ENCODE measurements at regions not wholly inside any gene's neighbourhood (a gene's known extent, or its start where the extent isn't known, plus 50 kb on each side); places are given as distances from the start of the nearest gene placed in this dataset.

- Histone ChIP-seq H3K27me3 (ENCODE audit: low read depth, low read length) (no peaks in the 10 kb centered on the region), H3K27ac (ENCODE audit: low read length) (no peak overlapping the region), H3K9me3 (ENCODE audit: control insufficient read depth in 1 of 2, low read length in 2 of 2) (no peaks in the 10 kb centered on the region), H3K4me1 (ENCODE audit: control insufficient read depth in 1 of 2, insufficient read depth in 2 of 2, low read length in 2 of 2) (no peaks in the 10 kb centered on the region), H3K36me3 (ENCODE audit: control insufficient read depth in 1 of 2, insufficient read depth in 2 of 2, low read length in 2 of 2) (no peaks in the 10 kb centered on the region), H3K4me3 (ENCODE audit: low read depth in 1 of 2, low read length in 2 of 2) (no peak overlapping the region)
Measured at GRCh38 chr22:48337957-48338792, 1489.5 kb downstream of the BRD1 start.

DNA sequence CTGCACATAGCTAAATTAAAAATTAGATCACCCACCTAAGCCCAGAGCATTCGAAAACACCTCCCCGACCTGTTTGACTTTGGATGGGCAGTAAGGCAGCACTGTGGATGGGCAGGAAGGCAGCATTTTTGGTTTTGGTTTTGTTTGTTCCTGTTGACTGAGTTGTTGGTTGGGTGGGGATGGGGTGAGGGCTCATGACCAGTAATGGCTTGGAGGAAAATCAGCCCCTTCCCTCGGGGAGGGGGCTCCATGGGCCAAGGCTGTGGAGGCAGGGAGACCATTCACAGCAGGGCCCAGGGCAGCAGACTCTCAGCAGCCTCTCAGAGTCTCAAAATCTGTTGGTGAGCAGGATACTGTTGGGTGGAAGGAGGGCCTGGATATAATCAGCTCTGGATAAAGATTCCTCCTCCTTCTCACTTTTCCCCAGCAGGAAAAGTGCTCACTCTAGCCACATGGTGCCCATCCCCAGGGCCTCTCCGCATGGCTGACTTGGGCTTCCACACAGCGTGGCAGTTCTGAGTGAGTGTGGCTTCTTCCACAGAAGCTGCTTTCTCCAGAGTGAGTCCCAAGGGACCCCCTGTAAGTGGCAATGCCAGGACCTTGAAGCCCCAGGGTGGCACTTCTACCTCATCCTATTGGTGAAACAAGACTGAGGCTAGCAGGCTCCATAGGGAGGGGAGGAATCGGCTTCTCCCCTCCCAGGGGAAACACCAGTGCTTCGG is 1491.2 kb downstream of the BRD1 start:
- no peaks in the 10 kb centered on the region for H3K9me3 ChIP-seq (ENCODE audit: control insufficient read depth in 1 of 2, low read length in 2 of 2)

GRCh38 chr22:48335442-48336139 is 1492.1 kb downstream of the BRD1 start:
- no peak overlapping the region for H3K4me3 ChIP-seq (ENCODE audit: low read depth in 1 of 2, low read length in 2 of 2)
- no peaks in the 10 kb centered on the region for H3K27me3 ChIP-seq (ENCODE audit: low read depth, low read length)
- H3K27ac ChIP-seq (ENCODE audit: low read length), result no peak overlapping the region
- H3K4me1 ChIP-seq (ENCODE audit: control insufficient read depth in 1 of 2, insufficient read depth in 2 of 2, low read length in 2 of 2), result no peaks in the 10 kb centered on the region
- no peaks in the 10 kb centered on the region for H3K9me3 ChIP-seq (ENCODE audit: control insufficient read depth in 1 of 2, low read length in 2 of 2)
- no peaks in the 10 kb centered on the region for H3K36me3 ChIP-seq (ENCODE audit: control insufficient read depth in 1 of 2, insufficient read depth in 2 of 2, low read length in 2 of 2)

More for the DNA sequence above, 1491.2 kb downstream of the BRD1 start:
- Histone ChIP-seq H3K27me3 (ENCODE audit: low read depth, low read length) (no peaks in the 10 kb centered on the region), H3K4me1 (ENCODE audit: control insufficient read depth in 1 of 2, insufficient read depth in 2 of 2, low read length in 2 of 2) (no peaks in the 10 kb centered on the region), H3K27ac (ENCODE audit: low read length) (no peak overlapping the region), H3K36me3 (ENCODE audit: control insufficient read depth in 1 of 2, insufficient read depth in 2 of 2, low read length in 2 of 2) (no peaks in the 10 kb centered on the region), H3K4me3 (ENCODE audit: low read depth in 1 of 2, low read length in 2 of 2) (no peak overlapping the region)

DNA sequence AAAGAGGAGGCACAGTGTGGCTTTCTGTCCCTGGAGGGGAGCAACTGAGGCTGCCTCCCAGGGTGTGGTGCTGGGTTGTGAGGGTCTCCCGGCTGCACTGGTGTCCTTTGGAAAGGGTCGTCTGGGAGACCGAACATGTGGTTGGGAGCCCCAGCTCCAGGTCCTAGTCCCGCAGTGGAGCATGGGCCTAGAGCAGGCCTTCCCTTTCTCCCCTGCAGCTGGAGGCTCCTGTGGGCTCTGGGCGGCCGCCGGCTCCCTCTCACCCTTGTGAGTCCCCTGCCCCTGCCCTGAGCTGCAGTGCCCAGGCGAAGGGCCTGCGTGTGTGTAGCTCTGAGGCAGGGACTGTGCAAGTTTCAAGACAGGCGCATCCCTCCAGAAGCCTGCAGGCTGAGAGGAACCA is 1492.7 kb downstream of the BRD1 start:
- Histone ChIP-seq H3K4me1 (ENCODE audit: control insufficient read depth in 1 of 2, insufficient read depth in 2 of 2, low read length in 2 of 2) (no peaks in the 10 kb centered on the region), H3K36me3 (ENCODE audit: control insufficient read depth in 1 of 2, insufficient read depth in 2 of 2, low read length in 2 of 2) (no peaks in the 10 kb centered on the region), H3K27me3 (ENCODE audit: low read depth, low read length) (no peaks in the 10 kb centered on the region)

DNA sequence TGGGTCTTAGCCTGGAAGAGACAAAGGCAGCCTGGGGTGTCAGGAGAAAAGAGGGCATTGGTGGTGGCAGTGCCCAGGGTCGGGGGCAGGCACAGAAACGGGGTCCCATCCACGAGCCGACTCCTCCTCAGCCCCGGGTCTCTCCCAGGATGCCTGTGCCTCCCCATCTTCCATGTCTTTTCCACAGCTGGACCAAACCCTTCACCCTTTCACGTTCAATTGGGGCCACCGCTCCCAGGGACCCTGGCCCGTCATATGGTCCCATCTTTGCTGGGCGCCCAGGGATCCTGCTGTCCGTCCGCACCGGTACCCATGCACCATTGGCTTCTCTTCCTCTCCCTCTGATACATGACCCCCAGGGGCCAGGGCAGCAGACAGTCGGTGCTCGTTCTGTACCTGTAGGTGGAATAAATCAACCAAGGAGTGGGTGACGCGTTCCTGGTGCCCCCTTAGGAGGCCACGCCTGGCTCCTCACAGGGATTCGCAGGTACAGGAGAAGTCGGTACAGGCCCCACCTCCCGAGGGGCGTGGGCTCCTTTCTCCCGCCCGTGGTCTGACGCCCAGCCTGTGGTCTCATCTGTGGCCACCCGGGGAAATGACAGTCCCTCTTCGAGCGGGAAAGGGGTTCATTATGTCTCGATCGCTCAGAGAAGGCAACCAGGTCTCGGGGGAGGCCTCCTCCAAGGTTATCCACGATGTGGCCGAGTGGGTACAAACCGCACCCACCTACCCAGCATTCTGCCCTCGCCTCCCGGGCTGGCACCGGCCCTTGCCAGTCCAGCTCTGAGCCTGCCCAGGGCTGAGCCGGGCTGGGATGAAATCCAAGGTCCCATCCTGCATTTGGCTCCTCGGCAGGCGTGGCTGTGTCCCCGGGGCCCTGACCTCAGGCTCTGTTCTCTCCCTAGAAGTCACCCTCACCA is 1493.6 kb downstream of the BRD1 start:
- peaks cover 4 to 7% of the 10 kb centered on the region in 2 donors for H3K9me3 ChIP-seq (ENCODE audit: control insufficient read depth in 1 of 2, low read length in 2 of 2)
- H3K4me3 ChIP-seq (ENCODE audit: low read depth in 1 of 2, low read length in 2 of 2), result no peak overlapping the region
- H3K36me3 ChIP-seq (ENCODE audit: control insufficient read depth in 1 of 2, insufficient read depth in 2 of 2, low read length in 2 of 2), result no peaks in the 10 kb centered on the region
- no peak overlapping the region for H3K27ac ChIP-seq (ENCODE audit: low read length)
- H3K27me3 ChIP-seq (ENCODE audit: low read depth, low read length), result no peaks in the 10 kb centered on the region
- no peaks in the 10 kb centered on the region for H3K4me1 ChIP-seq (ENCODE audit: control insufficient read depth in 1 of 2, insufficient read depth in 2 of 2, low read length in 2 of 2)

More for the DNA sequence above, 1492.7 kb downstream of the BRD1 start:
- Histone ChIP-seq H3K9me3 (ENCODE audit: control insufficient read depth in 1 of 2, low read length in 2 of 2) (no peaks in the 10 kb centered on the region), H3K4me3 (ENCODE audit: low read depth in 1 of 2, low read length in 2 of 2) (no peak overlapping the region), H3K27ac (ENCODE audit: low read length) (no peak overlapping the region)

DNA sequence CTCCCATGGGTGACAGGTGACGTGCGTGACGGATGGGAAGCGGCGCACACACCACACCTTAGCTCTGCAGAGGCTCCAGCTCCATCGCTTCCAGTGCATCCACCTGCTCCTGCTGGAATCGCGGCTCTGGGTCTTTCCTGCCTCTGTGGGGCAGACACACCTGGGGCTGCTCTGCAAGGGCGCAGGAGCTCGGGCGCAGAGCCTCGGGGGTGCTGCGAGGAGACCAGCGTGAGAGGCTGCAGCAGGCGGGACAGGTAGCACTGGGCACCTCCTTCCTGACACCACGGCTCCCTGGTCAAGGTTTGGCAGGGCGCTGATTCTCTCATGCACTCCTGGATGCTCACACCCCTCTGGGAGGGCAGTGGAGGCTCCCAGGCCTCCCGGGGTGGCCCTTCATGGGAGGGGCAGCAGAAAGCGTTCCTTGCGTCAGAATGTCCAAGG is 1494.3 kb downstream of the BRD1 start:
- Histone ChIP-seq H3K27ac (ENCODE audit: low read length) (no peak overlapping the region), H3K4me1 (ENCODE audit: control insufficient read depth in 1 of 2, insufficient read depth in 2 of 2, low read length in 2 of 2) (no peaks in the 10 kb centered on the region), H3K36me3 (ENCODE audit: control insufficient read depth in 1 of 2, insufficient read depth in 2 of 2, low read length in 2 of 2) (no peaks in the 10 kb centered on the region), H3K9me3 (ENCODE audit: control insufficient read depth in 1 of 2, low read length in 2 of 2) (peaks cover 5 to 11% of the 10 kb centered on the region in 2 donors), H3K4me3 (ENCODE audit: low read depth in 1 of 2, low read length in 2 of 2) (no peak overlapping the region), H3K27me3 (ENCODE audit: low read depth, low read length) (no peaks in the 10 kb centered on the region)

DNA sequence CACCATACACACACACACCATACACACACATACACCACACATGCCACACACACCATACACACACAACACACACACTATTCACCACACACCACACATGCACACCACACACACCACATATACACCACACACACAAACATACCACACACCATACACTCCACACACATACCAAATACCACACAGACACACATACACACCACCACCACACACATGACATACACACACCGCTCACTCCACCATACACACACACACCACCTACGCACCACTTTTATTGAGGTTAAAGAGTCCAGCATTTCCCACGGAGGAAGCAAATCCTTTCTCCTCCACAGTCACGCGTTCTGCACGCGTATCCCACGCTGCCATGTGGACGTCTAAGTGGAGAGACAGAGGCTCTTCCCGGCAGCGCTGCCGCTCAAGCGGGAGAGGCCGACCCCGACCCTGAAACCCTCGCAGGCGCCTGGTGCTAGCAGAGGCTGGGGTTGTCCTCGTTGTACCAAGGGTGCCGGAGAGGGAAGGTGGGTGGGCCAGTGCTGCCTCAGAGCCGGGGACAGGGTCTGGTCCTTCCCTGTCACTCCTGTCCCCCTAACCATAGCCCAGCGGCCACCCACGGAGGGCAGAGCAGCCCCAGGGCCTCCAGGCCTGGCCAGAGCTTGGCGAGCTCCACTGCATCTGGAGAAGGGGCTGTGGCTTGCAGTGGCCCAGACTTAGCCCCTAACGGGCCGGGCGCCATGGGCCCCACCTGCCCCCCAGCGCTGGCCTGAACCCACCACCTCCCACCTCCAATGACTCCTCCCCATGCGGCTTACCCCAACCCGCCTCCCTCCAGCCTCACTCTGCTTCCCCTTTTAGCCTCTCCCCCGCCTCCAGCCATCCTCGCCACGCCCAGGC is 1495.0 kb downstream of the BRD1 start:
- no peaks in the 10 kb centered on the region for H3K36me3 ChIP-seq (ENCODE audit: control insufficient read depth in 1 of 2, insufficient read depth in 2 of 2, low read length in 2 of 2)
- H3K9me3 ChIP-seq (ENCODE audit: control insufficient read depth in 1 of 2, low read length in 2 of 2), result peaks cover 5 to 11% of the 10 kb centered on the region in 2 donors
- H3K27me3 ChIP-seq (ENCODE audit: low read depth, low read length), result no peaks in the 10 kb centered on the region
- H3K4me3 ChIP-seq (ENCODE audit: low read depth in 1 of 2, low read length in 2 of 2), result no peak overlapping the region
- H3K27ac ChIP-seq (ENCODE audit: low read length), result no peak overlapping the region
- H3K4me1 ChIP-seq (ENCODE audit: control insufficient read depth in 1 of 2, insufficient read depth in 2 of 2, low read length in 2 of 2), result no peaks in the 10 kb centered on the region

DNA sequence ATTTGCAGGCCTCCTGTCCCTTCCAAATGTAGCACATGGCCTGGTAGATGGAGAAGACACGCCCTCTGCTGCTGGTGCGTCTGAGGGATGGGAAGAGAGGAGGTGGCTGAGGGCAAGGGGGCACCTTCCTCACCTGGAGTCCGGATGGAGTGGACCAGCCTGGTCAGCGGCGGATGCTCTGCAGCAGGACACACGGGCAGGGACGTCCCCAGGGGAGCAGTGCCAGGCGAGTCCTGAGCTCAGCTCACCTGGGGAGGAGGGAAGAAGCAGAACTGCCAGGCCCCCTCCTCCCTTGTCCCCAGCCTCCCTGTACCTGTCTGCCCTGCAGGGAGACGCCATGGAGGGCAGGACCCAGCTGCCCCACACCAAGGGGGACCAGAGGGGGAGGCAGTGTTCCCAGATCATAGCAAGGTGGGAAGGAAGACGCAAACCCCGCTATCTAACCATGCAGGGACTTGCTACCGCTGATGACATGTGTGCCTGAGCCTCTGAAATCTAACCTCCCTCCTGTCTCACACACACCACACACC is 1495.9 kb downstream of the BRD1 start:
- no peak overlapping the region for H3K27ac ChIP-seq (ENCODE audit: low read length)
- H3K9me3 ChIP-seq (ENCODE audit: control insufficient read depth in 1 of 2, low read length in 2 of 2), result peaks cover 5 to 11% of the 10 kb centered on the region in 2 donors
- H3K4me3 ChIP-seq (ENCODE audit: low read depth in 1 of 2, low read length in 2 of 2), result no peak overlapping the region
- no peaks in the 10 kb centered on the region for H3K4me1 ChIP-seq (ENCODE audit: control insufficient read depth in 1 of 2, insufficient read depth in 2 of 2, low read length in 2 of 2)
- H3K27me3 ChIP-seq (ENCODE audit: low read depth, low read length), result no peaks in the 10 kb centered on the region
- no peaks in the 10 kb centered on the region for H3K36me3 ChIP-seq (ENCODE audit: control insufficient read depth in 1 of 2, insufficient read depth in 2 of 2, low read length in 2 of 2)

- H3K4me3 ChIP-seq (ENCODE audit: low read depth in 1 of 2, low read length in 2 of 2), result no peak overlapping the region
- no peaks in the 10 kb centered on the region for H3K4me1 ChIP-seq (ENCODE audit: control insufficient read depth in 1 of 2, insufficient read depth in 2 of 2, low read length in 2 of 2)
- peaks cover 5 to 11% of the 10 kb centered on the region in 2 donors for H3K9me3 ChIP-seq (ENCODE audit: control insufficient read depth in 1 of 2, low read length in 2 of 2)
- no peaks in the 10 kb centered on the region for H3K27me3 ChIP-seq (ENCODE audit: low read depth, low read length)
- no peaks in the 10 kb centered on the region for H3K36me3 ChIP-seq (ENCODE audit: control insufficient read depth in 1 of 2, insufficient read depth in 2 of 2, low read length in 2 of 2)
- no peak overlapping the region for H3K27ac ChIP-seq (ENCODE audit: low read length)
Measured at GRCh38 chr22:48331266-48331665, 1496.4 kb downstream of the BRD1 start.

DNA sequence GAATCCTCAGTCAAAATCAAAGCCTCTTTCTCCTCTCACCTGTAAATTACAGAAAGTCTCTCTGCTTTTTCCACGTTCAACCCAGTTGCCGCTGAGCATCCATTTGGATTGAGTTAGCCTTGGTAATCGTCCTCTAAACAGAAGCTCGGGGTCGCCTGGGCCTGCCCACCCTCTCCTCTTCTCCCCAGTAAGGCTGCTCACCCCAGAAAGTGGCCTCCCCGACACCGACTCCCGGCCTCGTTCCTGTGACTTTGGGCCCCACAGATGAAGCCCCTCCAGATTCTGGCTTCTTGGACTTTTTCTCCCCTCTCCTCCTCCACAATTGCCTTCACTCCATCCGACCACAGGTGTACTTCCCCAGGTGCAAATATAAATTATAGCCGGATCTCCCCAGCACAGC is 1500.0 kb downstream of the BRD1 start:
- H3K27ac ChIP-seq (ENCODE audit: low read length), result no peak overlapping the region
- no peaks in the 10 kb centered on the region for H3K27me3 ChIP-seq (ENCODE audit: low read depth, low read length)
- H3K4me3 ChIP-seq (ENCODE audit: low read depth in 1 of 2, low read length in 2 of 2), result no peak overlapping the region
- H3K4me1 ChIP-seq (ENCODE audit: control insufficient read depth in 1 of 2, insufficient read depth in 2 of 2, low read length in 2 of 2), result no peaks in the 10 kb centered on the region
- H3K9me3 ChIP-seq (ENCODE audit: control insufficient read depth in 1 of 2, low read length in 2 of 2), result peaks cover 5 to 17% of the 10 kb centered on the region in 2 donors
- no peaks in the 10 kb centered on the region for H3K36me3 ChIP-seq (ENCODE audit: control insufficient read depth in 1 of 2, insufficient read depth in 2 of 2, low read length in 2 of 2)

Data from muscle layer of duodenum (tissue), 2 donors.